SU-DHL-6 (cell line): ENCODE measurements at regions not wholly inside any gene's neighbourhood (a gene's known extent, or its start where the extent isn't known, plus 50 kb on each side); places are given as distances from the start of the nearest gene placed in this dataset.

Experiments used
- H2AFZ ChIP-seq: fragments of 200-600 bp; sonication (generic); 2 replicates; pipeline ENCODE4 v1.6.1; 2014; ENCODE audit warnings: low read depth, mild to moderate bottlenecking, moderate library complexity, mixed read lengths, antibody characterized with exemption, low read length; ENCODE audit not compliant: severe bottlenecking
- H3F3A ChIP-seq: fragments of 200-600 bp; shearing (Covaris generic); 2 replicates; pipeline ENCODE4 v1.6.0; 2016; ENCODE audit warnings: antibody characterized with exemption, mild to moderate bottlenecking; ENCODE audit not compliant: insufficient read depth
- H3K27ac ChIP-seq: fragments of 200-600 bp; sonication (generic); 2 replicates; pipeline ENCODE4 v1.5.1; 2016; ENCODE audit warnings: low read depth, mild to moderate bottlenecking, low read length, moderate library complexity, mixed read lengths
- H3K27me3 ChIP-seq: fragments of 200-600 bp; sonication (generic), shearing (Covaris generic); 2 replicates; pipeline ENCODE4 v1.6.0; 2014; ENCODE audit warnings: mild to moderate bottlenecking, low read length
- H3K36me3 ChIP-seq: fragments of 200-600 bp; sonication (generic); 2 replicates; pipeline ENCODE4 v1.6.1; 2014; ENCODE audit warnings: mild to moderate bottlenecking, low read length, mixed read lengths
- H3K4me2 ChIP-seq: fragments of 300-600, 200-600 bp; shearing (Covaris generic), sonication (generic); 2 replicates; pipeline ENCODE4 v1.6.0; 2014; ENCODE audit warnings: low read length, low read depth, mild to moderate bottlenecking; ENCODE audit not compliant: poor library complexity, severe bottlenecking
- H3K4me3 ChIP-seq: fragments of 200-600 bp; sonication (generic); 2 replicates; pipeline ENCODE4 v1.5.1; 2014; ENCODE audit warnings: antibody characterized with exemption, low read length, mild to moderate bottlenecking, mixed read lengths; ENCODE audit not compliant: insufficient read depth, poor library complexity, severe bottlenecking
- H3K79me2 ChIP-seq: fragments of 200-600 bp; sonication (generic); 2 replicates; pipeline ENCODE4 v1.6.1; 2014; ENCODE audit warnings: mild to moderate bottlenecking, low read length, moderate library complexity; ENCODE audit not compliant: insufficient read depth
- H3K9ac ChIP-seq: fragments of 200-600 bp; sonication (generic); 2 replicates; pipeline ENCODE4 v1.7.0; 2014; ENCODE audit warnings: mild to moderate bottlenecking, low read length
- H3K9me2 ChIP-seq: fragments of 200-600 bp; sonication (generic); replicated peaks from 2 replicates; pipeline ENCODE4 v1.6.1; 2014; ENCODE audit warnings: low read length; ENCODE audit not compliant: insufficient read depth
- H3K9me3 ChIP-seq: fragments of 200-600 bp; sonication (generic); 2 replicates; pipeline ENCODE4 v1.6.1; 2014; ENCODE audit warnings: low read length, mixed read lengths; ENCODE audit not compliant: insufficient read depth
- H4K20me1 ChIP-seq: fragments of 200-600 bp; sonication (generic); 2 replicates; pipeline ENCODE4 v1.6.1; 2014; ENCODE audit warnings: low read depth, mild to moderate bottlenecking, antibody characterized with exemption, low read length, moderate library complexity, mixed read lengths
- CTCF ChIP-seq: fragments of 200-600 bp; sonication (generic); IDR thresholded peaks from one replicate; pipeline ENCODE4 v1.5.1; 2017; ENCODE audit warnings: antibody characterized with exemption, mild to moderate bottlenecking, low read length, moderate library complexity; ENCODE audit not compliant: insufficient read depth, poor library complexity, severe bottlenecking
- EZH2phosphoT487 ChIP-seq: fragments of 200-600 bp; sonication (generic), shearing (Covaris generic); conservative IDR thresholded peaks from 2 replicates; pipeline ENCODE4 v1.6.1; 2018; ENCODE audit warnings: mild to moderate bottlenecking, antibody characterized with exemption, low read length, moderate library complexity, mixed read lengths

- Histone ChIP-seq H3K9me2 (no peaks in the 10 kb centered on the region), H3K4me3 (no peak overlapping the region), H3K79me2 (no peaks in the 10 kb centered on the region), H4K20me1 (no peaks in the 10 kb centered on the region), H3K4me2 (no peak overlapping the region), H3K9ac (no peak overlapping the region), H3K27me3 (no peaks in the 10 kb centered on the region), H3K36me3 (no peaks in the 10 kb centered on the region), H2AFZ (no peak overlapping the region), H3F3A (no peaks in the 10 kb centered on the region), H3K9me3 (peaks cover 10% of the 10 kb centered on the region; the same call in 1 of the 2 replicates), H3K27ac (no peak overlapping the region)
- TF ChIP-seq EZH2phosphoT487 (no peak), CTCF (no peak)
Measured at GRCh38 chr3:26082911-26083310, 293.0 kb downstream of the OXSM start.

- peaks cover 13% of the 10 kb centered on the region; the same call in 1 of the 2 replicates for H3K9me3 ChIP-seq
- no peaks in the 10 kb centered on the region for H3F3A ChIP-seq
- H3K27me3 ChIP-seq: no peaks in the 10 kb centered on the region
- no peaks in the 10 kb centered on the region for H3K9me2 ChIP-seq
- no peaks in the 10 kb centered on the region for H4K20me1 ChIP-seq
- H3K9ac ChIP-seq: no peak overlapping the region
- H2AFZ ChIP-seq: no peak overlapping the region
- H3K36me3 ChIP-seq: no peaks in the 10 kb centered on the region
- H3K79me2 ChIP-seq: no peaks in the 10 kb centered on the region
- H3K4me3 ChIP-seq: no peak overlapping the region
- no peak overlapping the region for H3K4me2 ChIP-seq
- no peak for TF ChIP-seq CTCF
- TF ChIP-seq EZH2phosphoT487: no peak
- no peak overlapping the region for H3K27ac ChIP-seq
Measured at GRCh38 chr3:26084629-26085028, 294.7 kb downstream of the OXSM start.

- Histone ChIP-seq H3K9me2 (no peaks in the 10 kb centered on the region), H3K79me2 (no peaks in the 10 kb centered on the region), H3K27ac (no peak overlapping the region), H3K36me3 (no peaks in the 10 kb centered on the region), H2AFZ (no peak overlapping the region), H4K20me1 (no peaks in the 10 kb centered on the region), H3K9ac (no peak overlapping the region), H3K4me3 (no peak overlapping the region), H3K27me3 (no peaks in the 10 kb centered on the region), H3K9me3 (peaks cover 17% of the 10 kb centered on the region; the same call in 1 of the 2 replicates), H3K4me2 (no peak overlapping the region), H3F3A (no peaks in the 10 kb centered on the region)
- TF ChIP-seq CTCF (no peak), EZH2phosphoT487 (no peak)
Measured at GRCh38 chr3:26087751-26088150, 297.9 kb downstream of the OXSM start.
